Keratinocyte (primary cell): ENCODE measurements at regions not wholly inside any gene's neighbourhood (a gene's known extent, or its start where the extent isn't known, plus 50 kb on each side); places are given as distances from the start of the nearest gene placed in this dataset.

Experiments
- DNase-seq: peaks from one replicate; pipeline ENCODE4 v3.0.0-alpha.2; 2011; ENCODE audit warnings: low read depth, missing footprints, low spot score
- FAIRE-seq: peaks from 2 replicates; lab custom pipeline; 2011; peaks lifted over from hg19 to GRCh38; lab: Jason Lieb, UNC
- H2AFZ ChIP-seq: 2 replicates; pipeline ENCODE4 v1.6.0; 2012; ENCODE audit warnings: low read length, control low read depth, inconsistent platforms; ENCODE audit not compliant: control insufficient read depth
- H3K27ac ChIP-seq: 2 replicates; pipeline ENCODE4 v1.5.1; 2011; ENCODE audit warnings: low read length; ENCODE audit not compliant: control insufficient read depth, insufficient read depth
- H3K27me3 ChIP-seq: 3 replicates; pipeline ENCODE4 v1.6.0; 2011; ENCODE audit warnings: low read length; ENCODE audit not compliant: control insufficient read depth, insufficient read depth; ENCODE audit errors: extremely low read depth
- H3K36me3 ChIP-seq, 2 experiments: 2 replicates in 1 of 2; 3 replicates in 1 of 2; pipeline ENCODE4 v1.5.1; 2011; ENCODE audit warnings: low read length in 2 of 2, mild to moderate bottlenecking in 1 of 2; ENCODE audit not compliant: control insufficient read depth in 2 of 2, insufficient read depth in 2 of 2; ENCODE audit errors: extremely low read depth in 1 of 2
- H3K4me1 ChIP-seq: 3 replicates; pipeline ENCODE4 v1.5.1; 2011; ENCODE audit warnings: low read length; ENCODE audit not compliant: control insufficient read depth, insufficient read depth; ENCODE audit errors: extremely low read depth
- H3K4me2 ChIP-seq: 3 replicates; pipeline ENCODE4 v1.6.0; 2011; ENCODE audit warnings: low read depth, low read length; ENCODE audit not compliant: control insufficient read depth, insufficient read depth; ENCODE audit errors: extremely low read depth
- H3K4me3 ChIP-seq, 3 experiments: fragments of 200-600 bp in 1 of 3; sonication (generic) in 1 of 3; 2 replicates in 2 of 3; 3 replicates in 1 of 3; pipeline ENCODE4 v1.5.1; 2011 to 2016; ENCODE audit warnings: low read length in 3 of 3, mild to moderate bottlenecking in 3 of 3, control low read depth in 2 of 3, inconsistent platforms in 1 of 3, low read depth in 1 of 3, mixed read lengths in 1 of 3, mixed run types in 1 of 3, moderate library complexity in 1 of 3; ENCODE audit not compliant: control insufficient read depth in 2 of 3, insufficient read depth in 2 of 3; ENCODE audit errors: extremely low read depth in 1 of 3
- H3K79me2 ChIP-seq: 2 replicates; pipeline ENCODE4 v1.6.0; 2012; ENCODE audit warnings: low read length; ENCODE audit not compliant: control insufficient read depth, insufficient read depth
- H3K9ac ChIP-seq: 3 replicates; pipeline ENCODE4 v1.6.0; 2011; ENCODE audit warnings: low read length; ENCODE audit not compliant: control insufficient read depth, insufficient read depth; ENCODE audit errors: extremely low read depth
- H3K9me1 ChIP-seq: 3 replicates; pipeline ENCODE4 v1.6.0; 2011; ENCODE audit warnings: low read length; ENCODE audit not compliant: control insufficient read depth, insufficient read depth; ENCODE audit errors: extremely low read depth
- H3K9me3 ChIP-seq: 2 replicates; pipeline ENCODE4 v1.5.1; 2012; ENCODE audit warnings: low read depth, low read length; ENCODE audit not compliant: control insufficient read depth
- H4K20me1 ChIP-seq: 3 replicates; pipeline ENCODE4 v1.6.0; 2011; ENCODE audit warnings: low read length; ENCODE audit not compliant: control insufficient read depth, insufficient read depth; ENCODE audit errors: extremely low read depth
- CTCF ChIP-seq, 3 experiments: IDR thresholded peaks in 1 of 3; conservative IDR thresholded peaks in 1 of 3; optimal IDR thresholded peaks in 1 of 3; 2 replicates in 2 of 3; 3 replicates in 1 of 3; pipeline versions ENCODE3 to v1.5.1; 2011; ENCODE audit warnings: low read length in 3 of 3, mild to moderate bottlenecking in 3 of 3, moderate library complexity in 2 of 3, control low read depth in 1 of 3, inconsistent platforms in 1 of 3; ENCODE audit not compliant: insufficient read depth in 2 of 3; ENCODE audit errors: extremely low read depth in 1 of 3
- EZH2 ChIP-seq: IDR thresholded peaks from one replicate; pipeline ENCODE4 v1.6.1; 2012; ENCODE audit warnings: inconsistent platforms, mild to moderate bottlenecking, low read length, moderate library complexity
- dilution Hi-C: fragments of 300-500 bp; cut with MboI; formaldehyde crosslinking; loops from one replicate; pipeline ENCODE4 v1.7.0; 2020; ENCODE audit warnings: low sequenced_read_pairs; ENCODE audit not compliant: extremely low pct_ligation_motif_present

GRCh38 chr11:38990841-38991240 is 2392.8 kb upstream of the RAG2 start:
- dilution Hi-C loops: no loop called here
- no peaks in the 10 kb centered on the region for H3K9me1 ChIP-seq
- no peaks in the 10 kb centered on the region for H3K36me3 ChIP-seq
- H3K9me3 ChIP-seq: no peaks in the 10 kb centered on the region
- H3K27ac ChIP-seq: peak overlapping the region; percentile 40
- no peak overlapping the region for H3K9ac ChIP-seq
- H4K20me1 ChIP-seq: no peaks in the 10 kb centered on the region
- FAIRE-seq (no peak), DNase-seq (peak; percentile 2)
- no peaks in the 10 kb centered on the region for H3K79me2 ChIP-seq
- H3K4me3 ChIP-seq: no peak overlapping the region
- TF ChIP-seq EZH2 (no peak), CTCF (optimal IDR thresholded peaks at IDR 0.05 in 1 of 3, IDR thresholded peaks at IDR 0.05 in 1 of 3, conservative IDR thresholded peaks at IDR 0.05 in 1 of 3; ENCODE audit: extremely low read depth in 1 of 3, insufficient read depth in 2 of 3, low read length in 3 of 3) (no peak)
- peak overlapping the region; percentile 86 for H2AFZ ChIP-seq
- peak overlapping the region; percentile 51 for H3K4me2 ChIP-seq
- no peaks in the 10 kb centered on the region for H3K27me3 ChIP-seq
- H3K4me1 ChIP-seq: peaks cover 18% of the 10 kb centered on the region

GRCh38 chr11:38990139-38990538 is 2392.1 kb upstream of the RAG2 start:
- Histone ChIP-seq H3K4me1 (peaks cover 18% of the 10 kb centered on the region), H2AFZ (no peak overlapping the region), H3K27ac (peak overlapping the region; percentile 40), H3K36me3 (no peaks in the 10 kb centered on the region), H3K9ac (no peak overlapping the region), H3K4me2 (peak overlapping the region; percentile 51), H3K79me2 (no peaks in the 10 kb centered on the region), H3K9me3 (no peaks in the 10 kb centered on the region), H3K27me3 (no peaks in the 10 kb centered on the region), H3K9me1 (no peaks in the 10 kb centered on the region), H4K20me1 (no peaks in the 10 kb centered on the region), H3K4me3 (peak overlapping the region in 1 of 3 experiments; percentile 22)
- dilution Hi-C loops: no loop called here
- no peak for DNase-seq
- FAIRE-seq: no peak
- TF ChIP-seq CTCF (optimal IDR thresholded peaks at IDR 0.05 in 1 of 3, IDR thresholded peaks at IDR 0.05 in 1 of 3, conservative IDR thresholded peaks at IDR 0.05 in 1 of 3; ENCODE audit: extremely low read depth in 1 of 3, insufficient read depth in 2 of 3, low read length in 3 of 3) (no peak), EZH2 (no peak)
